SK-N-MC (cell line): ENCODE measurements at regions not wholly inside any gene's neighbourhood (a gene's known extent, or its start where the extent isn't known, plus 50 kb on each side); places are given as distances from the start of the nearest gene placed in this dataset.
"Not testable (repeated sequence)": the region's sequence is repeated elsewhere in the genome, so short reads cannot be mapped to it uniquely, and the experiment has no call there.

Experiments used
- EZH2 ChIP-seq: fragments of 200-600 bp; sonication (generic); IDR thresholded peaks from one replicate; pipeline ENCODE4 v1.6.1; 2017; ENCODE audit warnings: antibody characterized with exemption
- POLR2AphosphoS5 ChIP-seq: IDR thresholded peaks from 2 replicates; pipeline ENCODE4 v1.6.1; 2012; ENCODE audit warnings: mild to moderate bottlenecking, low read depth, low read length, borderline replicate concordance

- not testable (repeated sequence) for TF ChIP-seq POLR2AphosphoS5, EZH2
Observed at GRCh38 chr1:149208836-149209235, 105.5 kb upstream of the NBPF9 start.
